AG09309 (cell line): ENCODE measurements at regions not wholly inside any gene's neighbourhood (a gene's known extent, or its start where the extent isn't known, plus 50 kb on each side); places are given as distances from the start of the nearest gene placed in this dataset.

Source experiments
- DNase-seq: peaks from one replicate; pipeline ENCODE4 v3.0.0-alpha.2; 2010; ENCODE audit warnings: low read depth
- H3K4me3 ChIP-seq: 2 replicates; pipeline ENCODE4 v1.5.1; 2011; ENCODE audit warnings: mild to moderate bottlenecking, low read depth, low read length, moderate library complexity; ENCODE audit not compliant: control insufficient read depth
- TF ChIP-seq, protein P1 (sequence below): IDR thresholded peaks from 2 replicates; pipeline ENCODE4 v1.5.1; 2011; ENCODE audit warnings: mild to moderate bottlenecking, low read depth, low read length, inconsistent platforms; ENCODE audit not compliant: insufficient read depth, control insufficient read depth; ENCODE audit errors: missing control alignments

GRCh38 chr11:13885083-13885482, 77.4 kb upstream of the SPON1 start:
- TF ChIP-seq, protein P1, sequence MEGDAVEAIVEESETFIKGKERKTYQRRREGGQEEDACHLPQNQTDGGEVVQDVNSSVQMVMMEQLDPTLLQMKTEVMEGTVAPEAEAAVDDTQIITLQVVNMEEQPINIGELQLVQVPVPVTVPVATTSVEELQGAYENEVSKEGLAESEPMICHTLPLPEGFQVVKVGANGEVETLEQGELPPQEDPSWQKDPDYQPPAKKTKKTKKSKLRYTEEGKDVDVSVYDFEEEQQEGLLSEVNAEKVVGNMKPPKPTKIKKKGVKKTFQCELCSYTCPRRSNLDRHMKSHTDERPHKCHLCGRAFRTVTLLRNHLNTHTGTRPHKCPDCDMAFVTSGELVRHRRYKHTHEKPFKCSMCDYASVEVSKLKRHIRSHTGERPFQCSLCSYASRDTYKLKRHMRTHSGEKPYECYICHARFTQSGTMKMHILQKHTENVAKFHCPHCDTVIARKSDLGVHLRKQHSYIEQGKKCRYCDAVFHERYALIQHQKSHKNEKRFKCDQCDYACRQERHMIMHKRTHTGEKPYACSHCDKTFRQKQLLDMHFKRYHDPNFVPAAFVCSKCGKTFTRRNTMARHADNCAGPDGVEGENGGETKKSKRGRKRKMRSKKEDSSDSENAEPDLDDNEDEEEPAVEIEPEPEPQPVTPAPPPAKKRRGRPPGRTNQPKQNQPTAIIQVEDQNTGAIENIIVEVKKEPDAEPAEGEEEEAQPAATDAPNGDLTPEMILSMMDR: no peak
- DNase-seq: no peak
- no peak overlapping the region for H3K4me3 ChIP-seq

GRCh38 chr11:13889552-13890249, 72.8 kb upstream of the SPON1 start:
- TF ChIP-seq, protein P1: no peak
- DNase-seq: no peak

GRCh38 chr11:13891911-13892310, 70.6 kb upstream of the SPON1 start:
- no peak for DNase-seq
- TF ChIP-seq, protein P1: no peak
- no peak overlapping the region for H3K4me3 ChIP-seq

More at GRCh38 chr11:13889552-13890249, 72.8 kb upstream of the SPON1 start:
- no peak overlapping the region for H3K4me3 ChIP-seq

GRCh38 chr11:13896175-13896980, 66.1 kb upstream of the SPON1 start:
- TF ChIP-seq, protein P1: no peak
- no peak for DNase-seq
- no peak overlapping the region for H3K4me3 ChIP-seq

DNA sequence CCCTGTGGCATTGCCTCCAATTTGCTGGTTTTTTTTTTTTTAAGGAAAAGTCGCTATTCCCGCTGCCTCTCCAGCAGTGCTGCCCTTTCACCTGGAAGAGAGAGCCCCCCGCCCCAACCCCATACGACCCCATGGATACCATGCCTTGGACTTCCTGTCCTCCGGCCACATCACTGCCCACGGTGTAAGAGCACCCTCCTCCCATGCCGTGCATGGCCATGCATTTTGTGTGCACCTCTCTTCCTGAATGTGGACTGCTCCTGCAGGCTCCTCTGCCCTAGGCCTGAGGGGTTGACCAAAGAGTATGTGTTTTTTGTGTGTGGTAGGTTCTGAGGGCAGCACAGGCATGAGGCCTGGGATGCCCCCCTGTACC, 65.6 kb upstream of the SPON1 start:
- TF ChIP-seq, protein P1: no peak
- no peak overlapping the region for H3K4me3 ChIP-seq
- DNase-seq: no peak

DNA sequence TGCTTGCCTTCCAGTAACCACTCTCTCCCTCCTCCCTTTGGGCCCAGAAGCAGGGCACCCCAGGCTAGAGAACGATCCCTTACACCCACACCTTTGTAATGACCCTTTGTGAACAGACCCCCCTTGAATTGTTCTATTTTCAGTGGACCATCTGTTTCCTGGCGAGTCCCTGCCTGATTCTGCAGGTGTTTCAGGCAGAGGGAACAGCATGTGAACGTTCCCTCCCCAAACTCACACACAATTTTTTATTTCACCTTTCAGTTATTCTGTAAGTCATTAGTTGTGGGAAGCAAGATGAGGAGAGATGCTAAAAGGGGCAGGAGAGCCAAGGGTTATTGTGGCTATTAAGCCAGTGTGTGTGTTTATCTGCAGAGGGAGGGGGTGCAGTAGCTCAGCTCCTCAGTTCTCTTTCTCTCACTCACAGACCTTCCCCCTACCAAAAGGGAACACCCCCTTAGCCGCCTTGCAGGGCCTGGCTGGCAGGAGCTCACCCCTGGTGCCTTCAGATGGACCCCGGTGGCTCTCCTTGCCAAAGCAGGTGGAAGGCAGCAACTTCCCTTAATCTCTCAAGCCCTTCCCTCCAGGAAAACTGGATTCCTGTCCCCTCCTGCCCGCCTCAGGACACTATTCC, 64.8 kb upstream of the SPON1 start:
- TF ChIP-seq, protein P1: no peak
- no peak overlapping the region for H3K4me3 ChIP-seq
- DNase-seq: no peak
